ENCODE measurements at regions not wholly inside any gene's neighbourhood (a gene's known extent, or its start where the extent isn't known, plus 50 kb on each side); places are given as distances from the start of the nearest gene placed in this dataset.
A peak's percentile ranks its signal among the peaks of the same experiment; 100 is the strongest.

DNA sequence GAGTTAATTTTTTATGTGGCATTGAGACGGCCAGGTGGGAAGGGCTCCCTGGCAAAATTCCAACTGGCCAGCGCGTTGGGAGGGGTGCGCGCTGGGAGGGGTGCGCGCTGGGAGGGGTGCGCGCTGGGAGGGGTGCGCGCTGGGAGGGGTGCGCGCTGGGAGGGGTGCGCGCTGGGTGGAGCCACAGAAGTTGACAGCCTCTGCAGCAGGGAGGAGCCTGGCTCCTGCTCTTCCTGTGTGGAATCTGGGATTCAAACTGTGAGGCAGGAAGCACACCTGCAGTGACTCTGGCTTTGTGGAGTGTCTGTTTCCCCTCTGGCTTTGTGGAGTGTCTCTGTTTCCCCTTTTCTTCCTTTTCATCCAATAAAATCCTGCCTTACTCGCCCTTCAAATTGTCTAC lies 147.9 kb upstream of the CBLN2 start:
- H3K14ac ChIP-seq (ENCODE audit: low read length) = no peak overlapping the region
- no peak overlapping the region for H3K9ac ChIP-seq (ENCODE audit: low read length)
- no peak for DNase-seq
- no peak overlapping the region for H3K23ac ChIP-seq (ENCODE audit: low read length)
- no peak overlapping the region for H2AK5ac ChIP-seq (ENCODE audit: low read length)
- no peaks in the 10 kb centered on the region for H3K27me3 ChIP-seq (ENCODE audit: insufficient read depth, low read length)
- H2BK5ac ChIP-seq (ENCODE audit: low read depth, low read length, poor library complexity) = no peak overlapping the region
- no peak overlapping the region for H2BK120ac ChIP-seq (ENCODE audit: insufficient read depth, low read length, poor library complexity)
- no peak overlapping the region for H3K4ac ChIP-seq (ENCODE audit: low read depth, low read length)
- no peak overlapping the region for H4K12ac ChIP-seq (ENCODE audit: low read depth, low read length)
- H4K91ac ChIP-seq (ENCODE audit: low read depth, low read length) = no peak overlapping the region
- peaks cover 4 to 7% of the 10 kb centered on the region in 2 experiments for H3K4me1 ChIP-seq (ENCODE audit: control insufficient read depth in 1 of 2, insufficient read depth in 2 of 2, low read length in 2 of 2)
- H4K8ac ChIP-seq (ENCODE audit: low read depth, low read length) = peak overlapping the region; percentile 72
- H2AFZ ChIP-seq (ENCODE audit: insufficient read depth, low read length, poor library complexity) = peak overlapping the region; percentile 4
- WGBS (ENCODE audit: extremely low coverage, insufficient coverage, insufficient read length) = no CpG with 5 or more reads among the region's 16 CpGs
- H3K79me1 ChIP-seq (ENCODE audit: low read length) = peaks cover 4% of the 10 kb centered on the region
- peak overlapping the region; percentile 64 for H3K4me2 ChIP-seq (ENCODE audit: low read length)
- H3K4me3 ChIP-seq (ENCODE audit: low read depth, low read length) = no peak overlapping the region
- H3K18ac ChIP-seq (ENCODE audit: low read length) = no peak overlapping the region
- H3K79me2 ChIP-seq (ENCODE audit: control insufficient read depth, insufficient read depth, low read length, poor library complexity) = no peaks in the 10 kb centered on the region
- no peak overlapping the region for H3K27ac ChIP-seq (ENCODE audit: low read depth, low read length)
- H3K9me3 ChIP-seq (ENCODE audit: insufficient read depth, low read depth, low read length) = no peaks in the 10 kb centered on the region
- no peak overlapping the region for H2BK12ac ChIP-seq (ENCODE audit: low read length)
- H3K36me3 ChIP-seq (ENCODE audit: control insufficient read depth in 1 of 2, insufficient read depth in 2 of 2, low read length in 2 of 2) = no peaks in the 10 kb centered on the region

DNA sequence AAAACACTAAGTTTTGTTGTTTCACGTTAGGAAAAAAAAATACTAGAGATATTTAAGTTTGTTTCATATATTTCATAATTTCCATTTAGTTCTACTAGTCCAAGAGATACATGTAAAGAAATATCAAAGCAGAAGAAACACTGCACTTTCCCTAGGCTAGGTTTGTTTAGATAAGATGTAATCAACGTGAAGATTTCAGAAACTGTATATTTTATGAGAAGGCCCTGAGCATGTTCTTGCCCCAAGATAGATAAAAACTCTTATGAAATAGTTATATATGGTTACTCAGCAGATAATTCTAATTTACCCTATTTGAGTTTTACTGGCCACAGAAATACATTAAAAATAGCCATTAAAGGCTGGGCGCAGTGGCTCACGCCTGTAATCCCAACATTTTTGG lies 143.6 kb upstream of the CBLN2 start:
- no peak overlapping the region for H4K8ac ChIP-seq (ENCODE audit: low read depth, low read length)
- H3K36me3 ChIP-seq (ENCODE audit: control insufficient read depth in 1 of 2, insufficient read depth in 2 of 2, low read length in 2 of 2) = no peaks in the 10 kb centered on the region
- H2BK12ac ChIP-seq (ENCODE audit: low read length) = no peak overlapping the region
- H3K14ac ChIP-seq (ENCODE audit: low read length) = no peak overlapping the region
- peaks cover 4 to 7% of the 10 kb centered on the region in 2 experiments for H3K4me1 ChIP-seq (ENCODE audit: control insufficient read depth in 1 of 2, insufficient read depth in 2 of 2, low read length in 2 of 2)
- no peak overlapping the region for H2BK120ac ChIP-seq (ENCODE audit: insufficient read depth, low read length, poor library complexity)
- no peak overlapping the region for H4K12ac ChIP-seq (ENCODE audit: low read depth, low read length)
- no peak overlapping the region for H3K18ac ChIP-seq (ENCODE audit: low read length)
- no peaks in the 10 kb centered on the region for H3K9me3 ChIP-seq (ENCODE audit: insufficient read depth, low read depth, low read length)
- H3K79me2 ChIP-seq (ENCODE audit: control insufficient read depth, insufficient read depth, low read length, poor library complexity) = no peaks in the 10 kb centered on the region
- WGBS (ENCODE audit: extremely low coverage, insufficient coverage, insufficient read length) = no CpG with 5 or more reads among the region's 4 CpGs
- H3K4me3 ChIP-seq (ENCODE audit: low read depth, low read length) = no peak overlapping the region
- no peak overlapping the region for H2AFZ ChIP-seq (ENCODE audit: insufficient read depth, low read length, poor library complexity)
- H2BK5ac ChIP-seq (ENCODE audit: low read depth, low read length, poor library complexity) = no peak overlapping the region
- no peak for DNase-seq
- H3K27ac ChIP-seq (ENCODE audit: low read depth, low read length) = no peak overlapping the region
- H3K9ac ChIP-seq (ENCODE audit: low read length) = no peak overlapping the region
- H3K23ac ChIP-seq (ENCODE audit: low read length) = no peak overlapping the region
- H3K4me2 ChIP-seq (ENCODE audit: low read length) = no peak overlapping the region
- no peaks in the 10 kb centered on the region for H3K27me3 ChIP-seq (ENCODE audit: insufficient read depth, low read length)
- no peak overlapping the region for H4K91ac ChIP-seq (ENCODE audit: low read depth, low read length)
- no peak overlapping the region for H3K4ac ChIP-seq (ENCODE audit: low read depth, low read length)
- H2AK5ac ChIP-seq (ENCODE audit: low read length) = no peak overlapping the region
- peaks cover 4% of the 10 kb centered on the region for H3K79me1 ChIP-seq (ENCODE audit: low read length)

GRCh38 chr18:72675394-72675793 lies 131.3 kb upstream of the CBLN2 start:
- Histone ChIP-seq H2AFZ (ENCODE audit: insufficient read depth, low read length, poor library complexity) (no peak overlapping the region), H3K27me3 (ENCODE audit: insufficient read depth, low read length) (no peaks in the 10 kb centered on the region), H3K23ac (ENCODE audit: low read length) (no peak overlapping the region), H2BK120ac (ENCODE audit: insufficient read depth, low read length, poor library complexity) (no peak overlapping the region), H3K79me1 (ENCODE audit: low read length) (peaks cover 5% of the 10 kb centered on the region), H3K18ac (ENCODE audit: low read length) (no peak overlapping the region), H4K8ac (ENCODE audit: low read depth, low read length) (no peak overlapping the region), H3K4me1 (ENCODE audit: control insufficient read depth in 1 of 2, insufficient read depth in 2 of 2, low read length in 2 of 2) (peaks cover 10 to 13% of the 10 kb centered on the region in 2 experiments), H3K9me3 (ENCODE audit: insufficient read depth, low read depth, low read length) (peaks cover 1% of the 10 kb centered on the region), H3K36me3 (ENCODE audit: control insufficient read depth in 1 of 2, insufficient read depth in 2 of 2, low read length in 2 of 2) (no peaks in the 10 kb centered on the region), H2BK12ac (ENCODE audit: low read length) (no peak overlapping the region), H2BK5ac (ENCODE audit: low read depth, low read length, poor library complexity) (no peak overlapping the region), H3K79me2 (ENCODE audit: control insufficient read depth, insufficient read depth, low read length, poor library complexity) (peaks cover 2% of the 10 kb centered on the region), H3K4me2 (ENCODE audit: low read length) (no peak overlapping the region), H3K9ac (ENCODE audit: low read length) (no peak overlapping the region), H4K91ac (ENCODE audit: low read depth, low read length) (no peak overlapping the region), H4K12ac (ENCODE audit: low read depth, low read length) (no peak overlapping the region), H2AK5ac (ENCODE audit: low read length) (no peak overlapping the region), H3K4ac (ENCODE audit: low read depth, low read length) (no peak overlapping the region), H3K14ac (ENCODE audit: low read length) (no peak overlapping the region), H3K27ac (ENCODE audit: low read depth, low read length) (peak overlapping the region; percentile 30), H3K4me3 (ENCODE audit: low read depth, low read length) (no peak overlapping the region)
- DNase-seq = peak; percentile 15 to 42
- no CpG with 5 or more reads among the region's 10 CpGs for WGBS (ENCODE audit: extremely low coverage, insufficient coverage, insufficient read length)

DNA sequence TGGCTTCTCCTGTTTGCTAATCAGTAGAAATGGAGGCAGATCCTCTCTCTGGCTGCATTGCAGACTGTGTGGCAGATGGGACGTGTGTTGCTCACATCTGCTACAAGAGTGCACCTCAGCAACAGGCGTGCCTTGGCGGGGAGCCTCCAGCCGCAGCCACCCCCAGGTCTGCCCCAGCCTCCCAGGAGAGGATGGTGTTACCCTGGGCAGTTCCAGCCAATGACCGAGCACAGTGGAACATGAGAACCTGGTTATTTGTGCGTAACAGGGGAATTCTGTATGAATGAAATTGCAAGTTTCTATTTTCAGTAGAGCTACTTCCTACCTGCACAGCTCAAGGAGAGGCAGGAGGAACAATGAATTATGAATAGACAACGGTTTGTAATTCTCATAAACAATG lies 130.6 kb upstream of the CBLN2 start:
- no peak overlapping the region for H2BK5ac ChIP-seq (ENCODE audit: low read depth, low read length, poor library complexity)
- no peak overlapping the region for H3K23ac ChIP-seq (ENCODE audit: low read length)
- peak overlapping the region; percentile 69 for H3K27ac ChIP-seq (ENCODE audit: low read depth, low read length)
- peaks cover 5% of the 10 kb centered on the region for H3K79me1 ChIP-seq (ENCODE audit: low read length)
- peak overlapping the region; percentile 78 for H2BK12ac ChIP-seq (ENCODE audit: low read length)
- H3K4me1 ChIP-seq (ENCODE audit: control insufficient read depth in 1 of 2, insufficient read depth in 2 of 2, low read length in 2 of 2) = peaks cover 10 to 13% of the 10 kb centered on the region in 2 experiments
- peak overlapping the region; percentile 3 for H3K4me2 ChIP-seq (ENCODE audit: low read length)
- peak overlapping the region; percentile 49 for H3K14ac ChIP-seq (ENCODE audit: low read length)
- H3K79me2 ChIP-seq (ENCODE audit: control insufficient read depth, insufficient read depth, low read length, poor library complexity) = peaks cover 2% of the 10 kb centered on the region
- WGBS (ENCODE audit: extremely low coverage, insufficient coverage, insufficient read length) = no CpG with 5 or more reads among the region's 7 CpGs
- H3K4me3 ChIP-seq (ENCODE audit: low read depth, low read length) = peak overlapping the region; percentile 14
- no peak overlapping the region for H2AFZ ChIP-seq (ENCODE audit: insufficient read depth, low read length, poor library complexity)
- peak overlapping the region; percentile 25 for H3K18ac ChIP-seq (ENCODE audit: low read length)
- H2BK120ac ChIP-seq (ENCODE audit: insufficient read depth, low read length, poor library complexity) = peak overlapping the region; percentile 36
- H2AK5ac ChIP-seq (ENCODE audit: low read length) = peak overlapping the region; percentile 26
- peak overlapping the region; percentile 59 for H4K91ac ChIP-seq (ENCODE audit: low read depth, low read length)
- peaks cover 1% of the 10 kb centered on the region for H3K9me3 ChIP-seq (ENCODE audit: insufficient read depth, low read depth, low read length)
- H3K36me3 ChIP-seq (ENCODE audit: control insufficient read depth in 1 of 2, insufficient read depth in 2 of 2, low read length in 2 of 2) = no peaks in the 10 kb centered on the region
- no peak overlapping the region for H4K12ac ChIP-seq (ENCODE audit: low read depth, low read length)
- no peak for DNase-seq
- H4K8ac ChIP-seq (ENCODE audit: low read depth, low read length) = peak overlapping the region; percentile 57
- H3K27me3 ChIP-seq (ENCODE audit: insufficient read depth, low read length) = no peaks in the 10 kb centered on the region
- H3K9ac ChIP-seq (ENCODE audit: low read length) = no peak overlapping the region
- H3K4ac ChIP-seq (ENCODE audit: low read depth, low read length) = no peak overlapping the region

All from trophoblast cell (in vitro differentiated cells and primary cell).